ENCODE measurements at regions not wholly inside any gene's neighbourhood (a gene's known extent, or its start where the extent isn't known, plus 50 kb on each side); places are given as distances from the start of the nearest gene placed in this dataset.

DNA sequence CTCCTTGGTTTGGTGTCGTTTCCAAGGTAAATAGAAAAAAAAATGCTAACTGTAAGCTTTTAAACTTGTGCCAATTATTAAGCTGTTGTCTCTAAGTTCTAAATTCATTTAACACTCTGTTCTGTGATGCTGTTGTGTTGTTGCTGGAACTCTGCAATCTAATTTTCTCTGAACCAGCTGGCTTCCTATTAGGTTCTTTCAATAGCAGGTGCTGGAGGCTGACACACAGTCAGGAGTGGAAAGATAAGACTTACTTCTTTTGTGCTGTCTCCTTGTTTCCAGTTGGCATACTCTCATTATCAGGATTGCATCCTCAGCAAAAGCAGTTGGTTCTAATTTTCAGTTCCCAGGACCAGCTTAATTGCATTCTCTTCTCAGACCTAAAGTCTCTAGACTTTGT is 1252.6 kb upstream of the NUDT12 start:
- no peak overlapping the region for H3K23ac ChIP-seq (ENCODE audit: insufficient read length, low read depth, low read length)
- no peak overlapping the region for H3K27ac ChIP-seq (ENCODE audit: insufficient read length, low read depth, low read length)
- H3K9ac ChIP-seq (ENCODE audit: extremely low read depth, insufficient read length, low read length) = no peak overlapping the region
- H3K4ac ChIP-seq (ENCODE audit: low read depth, low read length) = no peak overlapping the region
- no peak overlapping the region for H2BK5ac ChIP-seq (ENCODE audit: insufficient read length, low read length)
- no CpG with 5 or more reads among the region's 1 CpG for WGBS (ENCODE audit: extremely low coverage, insufficient read length, low lambda C conversion rate)
- H2BK15ac ChIP-seq (ENCODE audit: low read depth, low read length) = no peak overlapping the region
- no peak for DNase-seq
- H2AK5ac ChIP-seq (ENCODE audit: insufficient read length, low read length) = no peak overlapping the region
- no peaks in the 10 kb centered on the region for H4K20me1 ChIP-seq (ENCODE audit: control insufficient read depth, insufficient read depth, insufficient read length)
- H3K18ac ChIP-seq (ENCODE audit: insufficient read length, low read depth, low read length) = no peak overlapping the region
- H3K14ac ChIP-seq (ENCODE audit: insufficient read depth, low read length) = no peak overlapping the region
- H4K8ac ChIP-seq (replicated peaks; ENCODE audit: insufficient read length, low read depth, low read length) = no peak overlapping the region
- H3K27ac Mint-ChIP-seq = no peak overlapping the region
- H2AFZ ChIP-seq (ENCODE audit: low read length) = no peak overlapping the region
- H3K4me1 Mint-ChIP-seq = no peaks in the 10 kb centered on the region
- H3K9me3 Mint-ChIP-seq = peaks cover 4 to 6% of the 10 kb centered on the region in 2 experiments; a peak in 4 of 5 replicates
- H3K56ac ChIP-seq (ENCODE audit: insufficient read length, low read depth, low read length) = no peak overlapping the region
- H3K4me1 ChIP-seq (ENCODE audit: insufficient read depth, low read length) = no peaks in the 10 kb centered on the region
- H3K27me3 Mint-ChIP-seq (ENCODE audit: low read depth) = no peaks in the 10 kb centered on the region
- no peaks in the 10 kb centered on the region for H3K9me3 ChIP-seq (ENCODE audit: control insufficient read depth, low read depth, low read length)
- H3K79me1 ChIP-seq (ENCODE audit: insufficient read depth, low read depth, low read length, poor library complexity, severe bottlenecking) = no peaks in the 10 kb centered on the region
- H2BK120ac ChIP-seq (ENCODE audit: low read depth, low read length, poor library complexity, severe bottlenecking) = no peak overlapping the region
- no peaks in the 10 kb centered on the region for H3K79me2 ChIP-seq (ENCODE audit: insufficient read depth, low read length)
- TF ChIP-seq, protein P1, sequence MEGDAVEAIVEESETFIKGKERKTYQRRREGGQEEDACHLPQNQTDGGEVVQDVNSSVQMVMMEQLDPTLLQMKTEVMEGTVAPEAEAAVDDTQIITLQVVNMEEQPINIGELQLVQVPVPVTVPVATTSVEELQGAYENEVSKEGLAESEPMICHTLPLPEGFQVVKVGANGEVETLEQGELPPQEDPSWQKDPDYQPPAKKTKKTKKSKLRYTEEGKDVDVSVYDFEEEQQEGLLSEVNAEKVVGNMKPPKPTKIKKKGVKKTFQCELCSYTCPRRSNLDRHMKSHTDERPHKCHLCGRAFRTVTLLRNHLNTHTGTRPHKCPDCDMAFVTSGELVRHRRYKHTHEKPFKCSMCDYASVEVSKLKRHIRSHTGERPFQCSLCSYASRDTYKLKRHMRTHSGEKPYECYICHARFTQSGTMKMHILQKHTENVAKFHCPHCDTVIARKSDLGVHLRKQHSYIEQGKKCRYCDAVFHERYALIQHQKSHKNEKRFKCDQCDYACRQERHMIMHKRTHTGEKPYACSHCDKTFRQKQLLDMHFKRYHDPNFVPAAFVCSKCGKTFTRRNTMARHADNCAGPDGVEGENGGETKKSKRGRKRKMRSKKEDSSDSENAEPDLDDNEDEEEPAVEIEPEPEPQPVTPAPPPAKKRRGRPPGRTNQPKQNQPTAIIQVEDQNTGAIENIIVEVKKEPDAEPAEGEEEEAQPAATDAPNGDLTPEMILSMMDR (conservative IDR thresholded peaks at IDR 0.05) = no peak
- no peaks in the 10 kb centered on the region for H3K27me3 ChIP-seq (ENCODE audit: insufficient read depth, low read length)
- H3T11ph ChIP-seq (ENCODE audit: low read length) = no peak overlapping the region
- H4K91ac ChIP-seq (ENCODE audit: insufficient read length, low read depth, low read length) = no peak overlapping the region
- peaks cover 0 to 6% (median 0%) of the 10 kb centered on the region in 3 experiments; a peak in 2 of 7 replicates for H3K36me3 Mint-ChIP-seq (ENCODE audit: insufficient read depth in 1 of 3, low read depth in 3 of 3)
- H4K5ac ChIP-seq (ENCODE audit: insufficient read length, low read depth, low read length) = no peak overlapping the region
- no peak overlapping the region for H3K4me2 ChIP-seq (ENCODE audit: insufficient read depth, insufficient read length, low read length)
- H3K23me2 ChIP-seq (ENCODE audit: insufficient read length, low read depth, low read length, poor library complexity, severe bottlenecking) = no peaks in the 10 kb centered on the region
- no peak overlapping the region for H3K4me3 Mint-ChIP-seq
- H2BK12ac ChIP-seq (ENCODE audit: insufficient read length, low read depth, low read length) = no peak overlapping the region
- no peak overlapping the region for H2BK20ac ChIP-seq (ENCODE audit: low read depth, low read length, poor library complexity, severe bottlenecking)
